Duodenal mucosa (tissue), 2 donors: ENCODE measurements at regions not wholly inside any gene's neighbourhood (a gene's known extent, or its start where the extent isn't known, plus 50 kb on each side); places are given as distances from the start of the nearest gene placed in this dataset.

ENCODE experiments used
- H3K27ac ChIP-seq: one replicate; pipeline ENCODE4 v1.7.0; 2013; ENCODE audit warnings: low read depth, low read length
- H3K27me3 ChIP-seq, 2 donors: one replicate each; pipeline ENCODE4 v1.7.0; 2013; ENCODE audit warnings: low read length in 2 of 2, control low read depth in 1 of 2; ENCODE audit not compliant: insufficient read depth in 2 of 2, control insufficient read depth in 1 of 2
- H3K36me3 ChIP-seq, 2 donors: one replicate each; pipeline ENCODE4 v1.7.0; 2013; ENCODE audit warnings: low read length in 2 of 2, control low read depth in 1 of 2; ENCODE audit not compliant: insufficient read depth in 2 of 2, control insufficient read depth in 1 of 2
- H3K4me1 ChIP-seq, 2 donors: one replicate each; pipeline ENCODE4 v1.7.0; 2013; ENCODE audit warnings: low read length in 2 of 2, control low read depth in 1 of 2; ENCODE audit not compliant: insufficient read depth in 2 of 2, control insufficient read depth in 1 of 2
- H3K4me3 ChIP-seq, 2 donors: one replicate each; pipeline ENCODE4 v1.7.0; 2013; ENCODE audit warnings: low read length in 2 of 2, low read depth in 1 of 2
- H3K9ac ChIP-seq, 2 donors: one replicate each; pipeline ENCODE4 v1.7.0; 2013; ENCODE audit warnings: low read length in 2 of 2, low read depth in 1 of 2
- H3K9me3 ChIP-seq, 2 donors: one replicate each; pipeline ENCODE4 v1.7.0; 2013; ENCODE audit warnings: low read length in 2 of 2, control low read depth in 1 of 2; ENCODE audit not compliant: control insufficient read depth in 1 of 2

- no peak overlapping the region for H3K9ac ChIP-seq
- no peaks in the 10 kb centered on the region for H3K9me3 ChIP-seq
- H3K27ac ChIP-seq, result no peak overlapping the region
- H3K4me3 ChIP-seq, result no peak overlapping the region
- no peaks in the 10 kb centered on the region for H3K4me1 ChIP-seq
- H3K36me3 ChIP-seq, result no peaks in the 10 kb centered on the region
- H3K27me3 ChIP-seq, result no peaks in the 10 kb centered on the region
Measured at GRCh38 chr5:113776832-113777525, 263.5 kb downstream of the YTHDC2 start.

GRCh38 chr5:113778147-113778546, 264.7 kb downstream of the YTHDC2 start:
- no peak overlapping the region for H3K9ac ChIP-seq
- no peaks in the 10 kb centered on the region for H3K36me3 ChIP-seq
- no peak overlapping the region for H3K27ac ChIP-seq
- no peaks in the 10 kb centered on the region for H3K9me3 ChIP-seq
- no peaks in the 10 kb centered on the region for H3K4me1 ChIP-seq
- H3K4me3 ChIP-seq, result no peak overlapping the region
- H3K27me3 ChIP-seq, result no peaks in the 10 kb centered on the region

GRCh38 chr5:113788141-113788655, 274.7 kb downstream of the YTHDC2 start:
- Histone ChIP-seq H3K9ac (no peak overlapping the region), H3K4me1 (no peaks in the 10 kb centered on the region), H3K27ac (no peak overlapping the region), H3K36me3 (no peaks in the 10 kb centered on the region), H3K27me3 (no peaks in the 10 kb centered on the region), H3K9me3 (peaks cover 0 to 2% of the 10 kb centered on the region in 2 donors), H3K4me3 (no peak overlapping the region)

- Histone ChIP-seq H3K27me3 (no peaks in the 10 kb centered on the region), H3K36me3 (no peaks in the 10 kb centered on the region), H3K9me3 (peaks cover 0 to 2% of the 10 kb centered on the region in 2 donors), H3K9ac (no peak overlapping the region), H3K4me3 (no peak overlapping the region), H3K4me1 (no peaks in the 10 kb centered on the region), H3K27ac (no peak overlapping the region)
Measured at GRCh38 chr5:113789769-113790168, 276.3 kb downstream of the YTHDC2 start.

- H3K9ac ChIP-seq, result no peak overlapping the region
- no peaks in the 10 kb centered on the region for H3K36me3 ChIP-seq
- no peak overlapping the region for H3K27ac ChIP-seq
- H3K9me3 ChIP-seq, result peaks cover 0 to 2% of the 10 kb centered on the region in 2 donors
- no peaks in the 10 kb centered on the region for H3K27me3 ChIP-seq
- no peaks in the 10 kb centered on the region for H3K4me1 ChIP-seq
- H3K4me3 ChIP-seq, result no peak overlapping the region
Measured at GRCh38 chr5:113792806-113793205, 279.3 kb downstream of the YTHDC2 start.

GRCh38 chr5:113794981-113795380, 281.5 kb downstream of the YTHDC2 start:
- Histone ChIP-seq H3K36me3 (no peaks in the 10 kb centered on the region), H3K27me3 (no peaks in the 10 kb centered on the region), H3K4me3 (no peak overlapping the region), H3K9ac (no peak overlapping the region), H3K27ac (no peak overlapping the region), H3K4me1 (no peaks in the 10 kb centered on the region), H3K9me3 (no peaks in the 10 kb centered on the region)

GRCh38 chr5:113800686-113801085, 287.2 kb downstream of the YTHDC2 start:
- Histone ChIP-seq H3K36me3 (no peaks in the 10 kb centered on the region), H3K4me3 (no peak overlapping the region), H3K9me3 (no peaks in the 10 kb centered on the region), H3K4me1 (no peaks in the 10 kb centered on the region), H3K27me3 (no peaks in the 10 kb centered on the region), H3K9ac (no peak overlapping the region), H3K27ac (no peak overlapping the region)

GRCh38 chr5:113804264-113804663, 290.8 kb downstream of the YTHDC2 start:
- H3K4me3 ChIP-seq, result no peak overlapping the region
- no peak overlapping the region for H3K9ac ChIP-seq
- H3K9me3 ChIP-seq, result no peaks in the 10 kb centered on the region
- no peaks in the 10 kb centered on the region for H3K4me1 ChIP-seq
- no peaks in the 10 kb centered on the region for H3K27me3 ChIP-seq
- H3K36me3 ChIP-seq, result no peaks in the 10 kb centered on the region
- no peak overlapping the region for H3K27ac ChIP-seq

GRCh38 chr5:113804943-113805342, 291.4 kb downstream of the YTHDC2 start:
- H3K4me3 ChIP-seq, result no peak overlapping the region
- H3K27ac ChIP-seq, result no peak overlapping the region
- no peaks in the 10 kb centered on the region for H3K27me3 ChIP-seq
- H3K9ac ChIP-seq, result no peak overlapping the region
- no peaks in the 10 kb centered on the region for H3K36me3 ChIP-seq
- no peaks in the 10 kb centered on the region for H3K4me1 ChIP-seq
- H3K9me3 ChIP-seq, result no peaks in the 10 kb centered on the region

GRCh38 chr5:113806250-113806649, 292.8 kb downstream of the YTHDC2 start:
- Histone ChIP-seq H3K9ac (no peak overlapping the region), H3K36me3 (no peaks in the 10 kb centered on the region), H3K27me3 (no peaks in the 10 kb centered on the region), H3K27ac (no peak overlapping the region), H3K9me3 (no peaks in the 10 kb centered on the region), H3K4me3 (no peak overlapping the region), H3K4me1 (no peaks in the 10 kb centered on the region)
